CD4-positive, alpha-beta T cell treated with Interferon gamma for 1 hour (primary cell): ENCODE measurements at regions not wholly inside any gene's neighbourhood (a gene's known extent, or its start where the extent isn't known, plus 50 kb on each side); places are given as distances from the start of the nearest gene placed in this dataset.
"Not testable (repeated sequence)": the region's sequence is repeated elsewhere in the genome, so short reads cannot be mapped to it uniquely, and the experiment has no call there.

Experiments
- DNase-seq: peaks from one replicate; pipeline ENCODE4 v3.0.0-alpha.2; 2020

GRCh38 chr2:83224591-83225200 is 1234.4 kb downstream of the SUCLG1 start:
- no peak for DNase-seq

GRCh38 chr2:83221258-83221657 is 1237.8 kb downstream of the SUCLG1 start:
- no peak for DNase-seq

GRCh38 chr2:83217854-83218253 is 1241.2 kb downstream of the SUCLG1 start:
- DNase-seq: no peak

- no peak for DNase-seq
Measured at GRCh38 chr2:83196225-83196624, 1262.9 kb downstream of the SUCLG1 start.

- DNase-seq: no peak
Measured at GRCh38 chr2:83191316-83191715, 1267.8 kb downstream of the SUCLG1 start.

GRCh38 chr2:83186105-83186760 is 1272.8 kb downstream of the SUCLG1 start:
- no peak for DNase-seq

- DNase-seq: not testable (repeated sequence)
Measured at GRCh38 chr2:83180862-83181530, 1278.1 kb downstream of the SUCLG1 start.

- no peak for DNase-seq
Measured at GRCh38 chr2:83176539-83176938, 1282.5 kb downstream of the SUCLG1 start.

- no peak for DNase-seq
Measured at GRCh38 chr2:83172841-83173240, 1286.2 kb downstream of the SUCLG1 start.

GRCh38 chr2:83168377-83168776 is 1290.7 kb downstream of the SUCLG1 start:
- DNase-seq: no peak

GRCh38 chr2:83162421-83162820 is 1296.7 kb downstream of the SUCLG1 start:
- DNase-seq: no peak

GRCh38 chr2:83160571-83160970 is 1298.5 kb downstream of the SUCLG1 start:
- DNase-seq: no peak

- DNase-seq: no peak
Measured at GRCh38 chr2:83155826-83156225, 1303.3 kb downstream of the SUCLG1 start.

- no peak for DNase-seq
Measured at GRCh38 chr2:83143946-83144345, 1315.1 kb downstream of the SUCLG1 start.

GRCh38 chr2:83142934-83143333 is 1316.1 kb downstream of the SUCLG1 start:
- no peak for DNase-seq

- no peak for DNase-seq
Measured at GRCh38 chr2:83115606-83116005, 1343.5 kb downstream of the SUCLG1 start.

- no peak for DNase-seq
Measured at GRCh38 chr2:83115155-83115554, 1343.9 kb downstream of the SUCLG1 start.

- DNase-seq: no peak
Measured at GRCh38 chr2:83113953-83114352, 1345.1 kb downstream of the SUCLG1 start.

GRCh38 chr2:83112858-83113257 is 1346.2 kb downstream of the SUCLG1 start:
- DNase-seq: no peak

GRCh38 chr2:83109284-83109683 is 1349.8 kb downstream of the SUCLG1 start:
- DNase-seq: no peak

- DNase-seq: no peak
Measured at GRCh38 chr2:83106853-83107252, 1352.2 kb downstream of the SUCLG1 start.

GRCh38 chr2:83104202-83104601 is 1354.9 kb downstream of the SUCLG1 start:
- DNase-seq: no peak

GRCh38 chr2:83103613-83104012 is 1355.5 kb downstream of the SUCLG1 start:
- no peak for DNase-seq

GRCh38 chr2:83089051-83089450 is 1370.0 kb downstream of the SUCLG1 start:
- DNase-seq: not testable (repeated sequence)
